Endothelial cell (in vitro differentiated cells): ENCODE measurements at regions not wholly inside any gene's neighbourhood (a gene's known extent, or its start where the extent isn't known, plus 50 kb on each side); places are given as distances from the start of the nearest gene placed in this dataset.

ENCODE experiments used
- DNase-seq: peaks from one replicate; pipeline ENCODE4 v3.0.0; 2021; ENCODE audit warnings: low spot score
- H3K27ac Mint-ChIP-seq: one replicate; pipeline ENCODE4 v1.8.0; 2021; ENCODE audit warnings: mixed read lengths, inconsistent platforms; ENCODE audit not compliant: unreplicated experiment
- H3K27me3 Mint-ChIP-seq: one replicate; pipeline ENCODE4 v1.8.0; 2021; ENCODE audit warnings: mild to moderate bottlenecking, moderate library complexity, mixed read lengths, inconsistent platforms; ENCODE audit not compliant: unreplicated experiment
- H3K36me3 Mint-ChIP-seq: one replicate; pipeline ENCODE4 v1.8.0; 2021; ENCODE audit warnings: mild to moderate bottlenecking, low read depth, mixed read lengths, inconsistent platforms; ENCODE audit not compliant: unreplicated experiment
- H3K4me1 Mint-ChIP-seq: one replicate; pipeline ENCODE4 v1.8.0; 2021; ENCODE audit warnings: mild to moderate bottlenecking, mixed read lengths, inconsistent platforms; ENCODE audit not compliant: unreplicated experiment
- H3K4me3 Mint-ChIP-seq: one replicate; pipeline ENCODE4 v1.8.0; 2021; ENCODE audit warnings: mild to moderate bottlenecking, mixed read lengths, inconsistent platforms; ENCODE audit not compliant: unreplicated experiment
- H3K9me3 Mint-ChIP-seq: one replicate; pipeline ENCODE4 v1.8.0; 2021; ENCODE audit warnings: mixed read lengths, inconsistent platforms; ENCODE audit not compliant: unreplicated experiment
- CTCF ChIP-seq: fragments of 200-600 bp; sonication (generic); IDR thresholded peaks from one replicate; pipeline ENCODE4 v1.5.0; 2021; ENCODE audit warnings: antibody characterized with exemption; ENCODE audit not compliant: unreplicated experiment

GRCh38 chr5:112625689-112626438 is 111.8 kb upstream of the APC start:
- Mint-ChIP-seq H3K4me3 (no peak overlapping the region), H3K27ac (no peak overlapping the region)

GRCh38 chr5:112626715-112627114 is 111.0 kb upstream of the APC start:
- no peak overlapping the region for H3K27ac Mint-ChIP-seq
- TF ChIP-seq CTCF: no peak
- no peaks in the 10 kb centered on the region for H3K4me1 Mint-ChIP-seq

More at GRCh38 chr5:112625689-112626438, 111.8 kb upstream of the APC start:
- Mint-ChIP-seq H3K4me1 (no peaks in the 10 kb centered on the region), H3K9me3 (no peaks in the 10 kb centered on the region), H3K36me3 (no peaks in the 10 kb centered on the region), H3K27me3 (peaks cover 2% of the 10 kb centered on the region)
- TF ChIP-seq CTCF: no peak
- no peak for DNase-seq

GRCh38 chr5:112628214-112628980 is 109.3 kb upstream of the APC start:
- Mint-ChIP-seq H3K27me3 (peaks cover 2% of the 10 kb centered on the region), H3K27ac (no peak overlapping the region), H3K9me3 (no peaks in the 10 kb centered on the region), H3K4me3 (no peak overlapping the region), H3K36me3 (no peaks in the 10 kb centered on the region), H3K4me1 (no peaks in the 10 kb centered on the region)
- TF ChIP-seq CTCF: no peak
- no peak for DNase-seq

More at GRCh38 chr5:112626715-112627114, 111.0 kb upstream of the APC start:
- H3K9me3 Mint-ChIP-seq: no peaks in the 10 kb centered on the region
- H3K27me3 Mint-ChIP-seq: peaks cover 2% of the 10 kb centered on the region
- no peak for DNase-seq
- no peaks in the 10 kb centered on the region for H3K36me3 Mint-ChIP-seq
- no peak overlapping the region for H3K4me3 Mint-ChIP-seq

GRCh38 chr5:112630246-112631009 is 107.3 kb upstream of the APC start:
- Mint-ChIP-seq H3K27ac (no peak overlapping the region), H3K9me3 (no peaks in the 10 kb centered on the region), H3K4me1 (no peaks in the 10 kb centered on the region), H3K27me3 (peaks cover 2% of the 10 kb centered on the region), H3K4me3 (no peak overlapping the region), H3K36me3 (no peaks in the 10 kb centered on the region)
- no peak for DNase-seq
- TF ChIP-seq CTCF: no peak
